ENCODE measurements at regions not wholly inside any gene's neighbourhood (a gene's known extent, or its start where the extent isn't known, plus 50 kb on each side); places are given as distances from the start of the nearest gene placed in this dataset.

DNA sequence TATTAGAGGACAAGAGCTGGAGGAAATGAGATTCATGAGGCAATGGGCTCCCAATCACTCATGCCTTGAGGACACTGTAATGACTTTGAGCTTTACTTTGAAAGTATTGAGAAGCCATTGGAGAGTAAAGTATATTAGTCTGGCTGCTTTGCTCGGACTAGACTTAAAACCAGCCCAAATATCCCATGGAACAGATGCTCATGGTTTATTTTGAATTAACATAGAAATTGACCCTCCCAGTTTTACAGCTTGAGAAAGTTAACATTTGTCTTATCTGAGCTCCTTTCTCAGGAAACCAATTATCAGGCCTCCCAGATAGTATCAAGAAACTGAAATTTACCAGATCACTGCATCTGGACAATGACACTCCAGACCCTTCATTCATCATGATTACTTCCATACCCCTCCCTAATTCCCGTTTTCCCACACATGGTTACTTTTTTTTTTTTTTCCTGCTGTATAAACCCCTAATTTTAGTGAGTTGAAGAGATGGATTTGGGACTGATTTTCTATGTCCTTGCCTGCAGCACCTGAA is 270.8 kb upstream of the SMIM30 start:
- no peak for DNase-seq (ENCODE audit: low spot score)
- TF ChIP-seq, protein P1, sequence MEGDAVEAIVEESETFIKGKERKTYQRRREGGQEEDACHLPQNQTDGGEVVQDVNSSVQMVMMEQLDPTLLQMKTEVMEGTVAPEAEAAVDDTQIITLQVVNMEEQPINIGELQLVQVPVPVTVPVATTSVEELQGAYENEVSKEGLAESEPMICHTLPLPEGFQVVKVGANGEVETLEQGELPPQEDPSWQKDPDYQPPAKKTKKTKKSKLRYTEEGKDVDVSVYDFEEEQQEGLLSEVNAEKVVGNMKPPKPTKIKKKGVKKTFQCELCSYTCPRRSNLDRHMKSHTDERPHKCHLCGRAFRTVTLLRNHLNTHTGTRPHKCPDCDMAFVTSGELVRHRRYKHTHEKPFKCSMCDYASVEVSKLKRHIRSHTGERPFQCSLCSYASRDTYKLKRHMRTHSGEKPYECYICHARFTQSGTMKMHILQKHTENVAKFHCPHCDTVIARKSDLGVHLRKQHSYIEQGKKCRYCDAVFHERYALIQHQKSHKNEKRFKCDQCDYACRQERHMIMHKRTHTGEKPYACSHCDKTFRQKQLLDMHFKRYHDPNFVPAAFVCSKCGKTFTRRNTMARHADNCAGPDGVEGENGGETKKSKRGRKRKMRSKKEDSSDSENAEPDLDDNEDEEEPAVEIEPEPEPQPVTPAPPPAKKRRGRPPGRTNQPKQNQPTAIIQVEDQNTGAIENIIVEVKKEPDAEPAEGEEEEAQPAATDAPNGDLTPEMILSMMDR (IDR thresholded peaks at IDR 0.05; ENCODE audit: extremely low read depth, missing control alignments): no peak

DNA sequence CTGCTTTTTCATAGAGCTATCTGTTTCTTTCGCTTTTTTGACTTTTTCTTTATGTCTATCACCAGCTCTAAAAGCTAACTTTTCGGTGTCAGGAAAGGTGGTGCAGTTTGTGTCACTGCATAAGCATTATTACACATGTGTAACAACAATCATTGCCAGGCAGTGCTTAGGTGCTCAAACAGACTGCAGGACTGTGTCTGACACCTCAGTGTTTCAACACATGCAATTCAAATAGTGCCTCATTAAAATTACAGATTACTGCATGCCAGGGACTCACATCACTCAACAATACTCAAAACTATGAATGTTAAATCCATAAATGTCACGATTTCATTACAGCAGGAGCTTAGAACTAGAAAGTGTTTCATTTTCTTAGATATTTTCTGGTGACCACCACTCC is 265.3 kb upstream of the SMIM30 start:
- TF ChIP-seq, protein P1 (IDR thresholded peaks at IDR 0.05; ENCODE audit: extremely low read depth, missing control alignments): no peak
- DNase-seq (ENCODE audit: low spot score): no peak

DNA sequence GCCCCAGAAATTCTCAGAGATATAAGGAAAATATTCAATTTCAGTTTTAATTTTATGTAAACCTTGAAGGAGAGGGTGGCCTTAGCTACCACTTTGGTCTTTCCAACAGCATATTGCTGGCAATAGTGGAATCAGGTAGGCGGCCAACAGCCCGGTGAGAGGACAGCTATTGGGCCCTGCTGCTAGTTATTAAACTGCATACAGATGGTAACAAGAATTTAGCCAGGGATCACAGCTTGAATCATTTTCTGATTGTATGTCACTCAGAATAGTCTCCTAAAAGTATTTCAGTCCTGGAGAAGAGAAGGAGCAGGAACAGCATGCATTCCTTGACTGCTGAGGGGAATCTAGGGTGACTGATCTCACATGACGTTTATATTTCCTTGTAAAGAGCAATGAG is 261.4 kb upstream of the SMIM30 start:
- no peak for DNase-seq (ENCODE audit: low spot score)
- TF ChIP-seq, protein P1 (IDR thresholded peaks at IDR 0.05; ENCODE audit: extremely low read depth, missing control alignments): no peak

DNA sequence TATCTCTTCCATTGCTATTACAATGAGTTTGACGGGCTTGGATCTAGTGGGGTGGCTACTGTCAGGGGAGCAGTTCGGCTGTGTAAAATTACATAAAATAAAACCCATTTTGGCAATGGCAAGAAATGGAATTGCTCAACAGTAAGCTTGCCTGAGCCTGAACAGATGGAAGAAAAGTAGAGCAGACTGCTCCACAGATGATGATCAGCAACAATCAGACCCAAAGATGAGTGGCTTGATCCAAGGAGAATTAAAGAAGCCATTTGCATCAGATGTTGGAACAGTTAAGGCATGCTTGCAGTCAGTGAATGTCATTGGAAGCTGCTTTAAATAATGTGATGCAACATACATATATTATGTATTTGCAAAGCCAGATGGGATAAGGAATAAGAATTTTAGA is 256.6 kb upstream of the SMIM30 start:
- TF ChIP-seq, protein P1 (IDR thresholded peaks at IDR 0.05; ENCODE audit: extremely low read depth, missing control alignments): no peak
- no peak for DNase-seq (ENCODE audit: low spot score)

DNA sequence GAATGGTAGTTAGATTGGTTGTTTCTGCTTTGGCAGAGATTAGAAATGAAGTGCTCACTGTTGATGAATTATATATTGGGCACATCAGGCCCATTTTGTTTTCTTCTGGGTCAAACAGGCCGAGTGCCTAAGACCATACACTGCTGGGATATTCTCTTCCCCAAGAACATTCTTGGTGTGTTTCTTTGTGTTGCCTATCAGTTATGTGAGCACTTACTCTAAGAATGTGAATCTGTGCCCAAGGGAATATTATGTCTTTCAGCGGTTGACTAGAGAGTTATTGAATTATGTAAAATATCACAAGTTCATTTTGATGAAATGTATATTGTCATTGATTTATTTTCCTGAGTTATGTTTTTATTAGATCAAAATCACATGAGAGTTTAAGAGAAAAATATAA is 255.5 kb upstream of the SMIM30 start:
- TF ChIP-seq, protein P1 (IDR thresholded peaks at IDR 0.05; ENCODE audit: extremely low read depth, missing control alignments): no peak
- DNase-seq (ENCODE audit: low spot score): no peak

DNA sequence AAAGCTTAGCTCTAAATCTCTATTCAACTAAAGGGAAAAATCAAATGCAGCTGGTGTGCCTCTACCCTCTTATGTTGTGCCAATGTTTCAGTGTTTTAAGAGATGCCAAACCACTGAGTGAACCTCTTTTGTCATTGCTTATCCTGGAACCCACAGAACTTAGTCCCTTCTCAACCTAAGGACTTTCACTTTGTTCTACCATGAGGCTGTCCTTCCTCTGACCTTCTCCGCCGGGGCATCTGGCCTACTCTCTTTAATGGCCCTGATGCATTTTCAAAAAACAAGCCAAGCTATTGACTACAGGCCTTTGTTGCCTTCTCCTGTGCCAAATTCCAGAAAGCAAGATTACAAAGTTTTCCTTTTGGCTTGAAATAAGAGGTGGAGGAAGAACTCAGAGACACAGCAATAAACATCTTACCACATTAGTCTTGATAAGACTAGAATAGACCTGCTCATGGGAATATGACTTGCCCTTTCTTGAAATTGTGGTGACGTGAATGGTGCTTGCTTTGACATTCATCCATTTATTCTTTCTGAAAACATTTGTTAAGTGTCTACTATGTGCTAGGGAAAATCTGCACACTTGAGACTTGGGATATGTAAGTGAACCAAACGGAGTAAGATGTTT is 253.2 kb upstream of the SMIM30 start:
- DNase-seq (ENCODE audit: low spot score): no peak
- TF ChIP-seq, protein P1 (IDR thresholded peaks at IDR 0.05; ENCODE audit: extremely low read depth, missing control alignments): no peak

DNA sequence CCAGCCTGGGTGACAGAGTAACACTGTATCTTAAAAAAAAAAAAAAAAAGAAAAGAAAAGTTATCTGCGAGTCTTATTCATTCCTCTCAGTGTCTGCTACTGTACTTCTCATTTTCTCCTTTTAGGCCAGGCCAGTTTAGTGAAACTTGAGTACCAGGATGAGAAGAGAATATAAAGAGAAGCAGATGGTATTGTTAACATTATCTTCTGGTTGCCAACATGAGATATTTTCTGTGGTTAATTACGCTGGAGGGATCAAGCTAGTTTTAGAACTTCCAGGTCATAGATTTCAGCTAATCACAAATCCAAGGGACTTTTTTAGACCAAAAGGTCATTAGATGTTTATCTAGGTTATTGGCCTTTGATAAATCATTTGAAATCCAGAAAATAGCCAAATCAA is 252.6 kb upstream of the SMIM30 start:
- no peak for DNase-seq (ENCODE audit: low spot score)
- TF ChIP-seq, protein P1 (IDR thresholded peaks at IDR 0.05; ENCODE audit: extremely low read depth, missing control alignments): no peak

All from GM20000 (cell line).